ENCODE measurements at regions not wholly inside any gene's neighbourhood (a gene's known extent, or its start where the extent isn't known, plus 50 kb on each side); places are given as distances from the start of the nearest gene placed in this dataset.

DNA sequence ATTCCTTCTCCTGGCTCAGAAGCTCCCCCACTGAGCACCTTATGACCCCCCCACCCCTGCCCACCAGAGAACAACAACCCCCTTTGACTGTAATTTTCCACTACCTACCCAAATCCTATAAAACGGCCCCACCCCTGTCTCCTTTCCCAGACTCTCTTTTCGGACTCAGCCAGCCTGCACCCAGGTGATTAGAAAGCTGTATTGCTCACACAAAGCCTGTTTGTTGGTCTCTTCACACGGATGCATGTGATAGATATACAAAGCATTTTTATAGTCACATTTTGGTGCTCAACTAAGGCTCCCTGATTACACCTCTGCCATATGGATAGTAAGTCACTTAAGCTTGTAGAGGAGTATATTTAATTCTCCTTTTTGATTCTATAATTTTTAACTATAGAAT lies 985.8 kb downstream of the REEP3 start:
- DNase-seq (ENCODE audit: low read depth), result no peak

DNA sequence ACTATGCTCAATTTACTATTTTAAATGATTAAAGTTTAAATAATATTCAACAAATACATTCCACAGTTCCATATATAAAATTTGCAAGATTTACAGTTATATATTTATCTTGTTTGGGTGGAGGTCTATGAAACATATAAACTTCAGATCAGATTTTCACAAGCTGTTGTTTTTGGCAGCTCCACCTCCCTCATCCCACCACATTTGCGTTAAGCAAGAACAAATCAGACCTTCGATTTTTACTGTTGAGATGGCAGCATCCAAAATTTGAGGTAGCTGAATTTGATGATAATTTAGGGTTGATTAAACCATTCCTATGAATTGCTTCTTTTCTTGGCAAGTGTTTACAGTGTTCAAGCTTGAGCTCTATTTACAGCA lies 986.4 kb downstream of the REEP3 start:
- DNase-seq (ENCODE audit: low read depth), result no peak

DNA sequence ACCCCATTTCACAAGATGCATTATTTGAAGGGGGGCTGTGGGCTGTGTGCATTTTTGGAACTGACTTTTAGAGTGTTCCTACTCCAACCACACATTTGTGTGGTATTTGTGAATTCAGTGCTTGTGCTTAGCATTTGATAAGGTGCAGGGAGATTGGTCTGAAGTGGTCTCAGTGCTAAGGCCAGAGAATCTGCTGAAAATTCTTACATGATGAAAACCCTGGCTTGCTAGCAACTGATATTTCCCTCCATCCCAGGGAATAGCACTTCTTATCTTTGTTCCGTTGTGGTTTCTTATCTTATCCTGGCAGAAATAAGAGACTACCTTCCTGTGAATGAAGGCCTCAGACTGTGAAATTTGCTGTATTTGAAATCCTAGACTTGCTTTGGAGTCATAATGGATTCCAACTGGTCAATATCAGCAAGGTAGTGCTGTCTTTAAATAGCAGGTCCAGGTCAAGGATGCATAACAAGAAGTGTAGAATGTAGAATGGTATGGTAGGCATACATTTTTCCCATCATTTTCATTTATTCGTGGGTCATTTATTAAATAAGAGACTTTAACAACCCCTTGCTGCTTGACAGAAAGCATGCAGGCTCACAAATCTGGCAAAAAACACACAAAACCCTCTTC lies 986.9 kb downstream of the REEP3 start:
- DNase-seq (ENCODE audit: low read depth), result no peak

DNA sequence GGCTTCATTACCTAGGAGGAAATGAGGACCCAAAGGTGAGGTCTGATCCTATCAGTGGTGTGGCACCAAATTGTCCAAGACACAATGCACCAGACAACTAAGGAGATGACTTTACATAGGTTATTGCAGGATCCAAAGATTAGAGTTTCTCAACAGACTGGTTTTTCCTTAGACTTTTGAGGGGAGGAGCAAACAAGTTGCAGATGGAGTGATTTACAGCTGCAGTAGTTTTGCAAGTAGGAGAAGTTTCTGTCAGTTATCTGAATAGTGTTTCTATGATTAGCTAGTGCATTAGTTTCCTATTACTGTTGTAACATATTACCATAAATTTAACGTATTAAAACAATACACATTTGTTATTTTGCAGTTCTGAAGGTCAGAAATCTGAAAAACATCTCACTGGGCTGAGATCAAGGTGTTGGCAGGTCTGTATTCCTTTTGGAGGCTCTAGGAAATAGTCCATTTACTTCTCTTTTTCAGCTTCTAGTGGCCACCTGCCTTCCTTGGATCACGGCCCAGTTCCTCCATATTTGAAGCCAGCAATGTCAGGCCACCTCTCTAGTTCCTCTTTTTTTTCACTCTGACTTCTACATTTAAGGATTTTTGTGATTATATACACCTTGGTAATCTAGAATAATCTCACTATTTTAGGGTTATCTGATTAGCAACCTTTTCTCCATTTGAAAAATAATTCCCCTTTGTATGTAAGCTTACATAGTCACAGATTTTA lies 994.9 kb downstream of the REEP3 start:
- DNase-seq (ENCODE audit: low read depth), result no peak

DNA sequence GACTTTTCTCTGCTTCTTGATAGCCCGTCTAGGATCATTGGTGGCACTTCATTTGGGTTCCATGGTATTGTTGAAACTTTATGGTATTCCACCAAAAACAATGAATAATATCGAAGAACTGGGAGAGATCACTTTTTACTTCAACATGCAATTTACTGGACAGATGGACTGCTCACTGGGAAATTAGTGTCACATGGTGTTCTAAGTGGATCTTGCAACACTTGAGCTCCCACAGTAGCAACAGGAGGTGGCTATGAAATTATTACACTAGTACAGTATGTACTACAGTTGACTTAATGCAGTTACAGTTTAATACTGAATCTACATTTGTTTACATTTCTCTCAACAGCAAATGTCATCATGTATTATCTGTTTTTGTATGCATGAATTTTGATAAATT lies 997.3 kb downstream of the REEP3 start:
- DNase-seq (ENCODE audit: low read depth), result no peak

DNA sequence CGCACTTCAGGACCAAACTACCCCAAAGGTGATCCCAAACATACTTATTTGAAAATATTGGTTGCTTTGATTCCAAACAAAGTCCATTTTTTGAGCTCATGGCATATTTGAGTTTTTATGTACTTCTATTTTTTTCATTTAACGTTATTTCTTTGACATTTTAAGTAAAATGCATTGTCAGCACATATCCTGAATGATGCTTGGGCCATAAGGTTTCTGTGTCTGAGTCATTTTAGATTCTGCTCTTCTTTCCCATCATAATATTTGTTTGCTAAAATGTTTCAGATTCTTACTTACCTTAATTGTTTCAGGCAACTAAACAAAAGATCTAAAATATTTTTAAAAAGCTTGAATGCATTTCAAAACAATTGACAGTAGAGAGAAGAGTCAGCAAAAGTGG lies 998.2 kb downstream of the REEP3 start:
- DNase-seq (ENCODE audit: low read depth), result no peak

DNA sequence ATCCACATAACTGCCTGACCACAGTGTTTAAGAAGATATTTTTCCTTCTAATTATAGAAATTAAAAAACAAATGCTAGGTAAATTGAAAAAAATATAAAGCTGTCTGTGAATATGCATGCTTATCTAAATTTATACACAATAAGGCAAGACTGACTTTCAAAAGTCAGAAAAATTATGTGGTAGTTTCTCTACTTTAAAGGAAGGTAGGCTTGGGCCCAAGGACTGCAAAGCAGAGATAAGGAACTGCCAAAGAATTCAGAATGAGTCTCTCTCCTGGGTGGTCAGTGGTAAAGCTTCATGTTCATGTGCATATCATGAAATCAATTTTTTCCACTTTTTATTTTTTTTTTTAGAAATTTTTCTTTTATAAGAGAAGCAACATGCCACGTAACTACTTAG lies 998.6 kb downstream of the REEP3 start:
- DNase-seq (ENCODE audit: low read depth), result no peak

DNA sequence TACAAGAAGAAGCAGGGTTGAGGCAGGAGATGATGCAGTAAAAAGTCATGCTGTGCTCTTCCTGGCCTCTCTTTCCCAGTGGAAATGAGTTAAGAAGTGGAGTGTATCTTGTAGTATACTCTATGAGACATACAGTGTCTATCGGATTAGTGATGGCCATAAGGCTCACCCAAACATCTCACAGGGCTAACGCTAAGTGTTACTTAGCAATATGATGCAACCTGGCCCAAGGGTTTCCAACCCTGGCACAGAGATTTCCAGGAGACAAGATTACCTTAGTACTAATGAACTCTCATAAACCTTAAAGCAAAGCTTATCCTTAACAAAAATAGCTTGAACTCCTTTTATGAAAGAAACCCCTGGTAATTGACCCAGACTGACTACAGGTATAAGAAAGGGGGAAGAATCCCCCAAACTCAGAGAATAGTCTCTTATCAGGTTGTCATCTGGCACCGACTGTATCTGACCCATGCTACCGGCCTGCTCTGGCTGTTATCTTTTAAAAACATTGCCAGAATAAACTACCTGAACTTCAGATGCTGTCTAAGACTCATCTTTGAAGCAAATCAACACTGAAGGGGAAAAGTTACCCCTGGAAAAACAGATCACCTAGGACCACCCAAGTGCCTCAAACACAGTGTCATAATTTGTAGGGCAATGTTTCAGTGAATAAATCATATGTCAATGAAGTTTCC lies 1002.0 kb downstream of the REEP3 start:
- DNase-seq (ENCODE audit: low read depth), result no peak

DNA sequence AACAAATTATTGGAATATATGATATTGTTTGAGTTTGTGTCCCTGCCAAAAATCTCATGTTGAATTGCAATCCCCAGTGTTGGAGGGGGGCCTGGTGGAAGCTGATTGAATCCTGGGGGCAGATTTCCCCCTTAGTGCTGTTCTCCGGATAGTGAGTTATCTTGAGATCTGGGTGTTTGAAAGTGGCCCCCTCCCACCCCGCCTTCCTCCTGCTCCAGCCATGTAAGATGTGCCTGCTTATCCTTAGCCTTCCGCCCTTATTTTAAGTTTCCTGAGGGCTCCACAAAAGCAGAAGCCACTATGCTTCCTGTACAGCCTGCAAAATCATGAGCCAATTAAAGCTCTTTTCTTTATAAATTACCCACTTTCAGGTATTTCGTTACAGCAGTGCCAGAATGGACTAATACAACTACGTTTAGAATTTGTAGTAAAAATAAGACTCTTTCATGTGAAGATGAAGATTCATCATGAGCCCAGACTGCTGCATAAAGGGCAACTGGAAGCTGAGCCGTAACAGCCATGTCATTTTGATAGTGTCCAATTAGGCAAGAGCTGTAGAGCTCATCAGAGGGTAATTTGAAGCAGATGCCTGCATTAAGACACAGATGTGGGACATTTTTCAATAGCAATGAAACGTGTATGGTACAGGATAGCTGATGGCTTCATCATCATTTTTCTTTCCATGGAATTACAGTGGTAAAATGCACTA lies 1007.2 kb downstream of the REEP3 start:
- no peak for DNase-seq (ENCODE audit: low read depth)

DNA sequence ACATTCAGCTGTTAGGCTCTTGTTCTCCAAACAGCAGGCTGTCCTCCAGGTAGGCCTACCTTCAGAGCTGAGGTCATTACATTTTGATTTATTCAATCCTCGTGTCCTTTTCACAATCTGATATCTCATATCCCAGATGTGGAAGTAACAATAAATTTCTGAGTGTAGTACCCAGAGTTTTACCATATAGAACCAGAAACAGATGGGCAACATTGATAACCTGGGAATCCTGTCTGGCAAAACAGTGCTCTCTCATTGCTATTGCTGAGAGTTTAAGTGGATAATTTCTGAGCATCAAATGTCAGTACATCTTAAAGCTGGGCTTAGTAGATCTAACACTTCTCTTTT lies 1007.8 kb downstream of the REEP3 start:
- no peak for DNase-seq (ENCODE audit: low read depth)

DNA sequence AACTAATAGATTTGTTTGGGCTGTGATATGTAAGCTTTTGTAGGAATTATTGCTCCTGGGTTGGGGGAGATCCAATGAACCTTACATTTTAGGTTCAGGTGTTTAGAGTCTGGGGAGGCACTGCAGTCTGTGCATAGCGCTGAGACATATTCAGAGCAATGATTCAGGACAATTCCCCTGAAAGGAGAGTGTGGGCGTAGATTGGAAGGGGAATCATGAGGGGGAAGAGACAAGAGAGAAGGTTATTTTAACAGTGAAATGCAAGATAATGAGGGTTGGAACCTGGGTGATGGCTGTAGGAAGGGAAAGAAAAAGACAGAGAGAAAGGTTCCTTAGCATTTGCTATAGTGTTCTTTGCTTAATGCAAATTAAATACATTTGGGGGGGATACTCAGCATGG lies 1013.4 kb downstream of the REEP3 start:
- no peak for DNase-seq (ENCODE audit: low read depth)

DNA sequence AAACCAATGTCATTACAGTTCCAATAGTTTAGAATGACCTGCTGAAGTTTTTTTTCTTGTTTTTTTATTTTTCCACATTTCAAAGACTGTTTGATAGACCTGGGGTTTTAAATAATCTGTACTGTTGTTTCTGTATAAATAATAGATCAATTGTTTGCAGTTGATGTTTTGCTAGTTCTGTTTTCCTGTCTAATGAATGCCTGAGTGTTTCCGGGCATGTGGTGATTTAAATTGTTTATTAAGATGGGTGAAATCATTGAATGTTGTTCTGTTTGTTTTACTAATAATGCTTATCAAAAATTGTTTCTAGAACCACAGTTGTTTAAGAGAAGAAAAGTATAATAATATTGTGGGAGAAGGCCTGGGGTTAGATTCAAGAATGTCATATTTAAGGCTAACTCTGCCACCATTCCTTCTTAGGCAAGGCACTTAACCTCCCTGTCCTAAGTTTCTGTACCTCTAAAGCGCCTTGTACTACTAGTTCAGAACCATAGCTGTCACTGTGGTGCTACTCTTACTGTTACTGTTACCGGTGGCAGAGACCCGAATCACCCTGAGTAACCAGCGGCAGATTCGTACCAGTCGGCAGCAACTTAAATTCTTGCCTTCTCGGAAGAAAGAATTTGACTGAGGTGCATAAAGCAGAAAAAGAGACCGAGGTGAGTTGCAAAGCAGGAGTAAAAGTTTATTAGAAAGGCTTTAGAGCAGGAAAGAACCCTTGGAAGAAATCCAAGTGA lies 1014.1 kb downstream of the REEP3 start:
- DNase-seq (ENCODE audit: low read depth), result no peak

DNA sequence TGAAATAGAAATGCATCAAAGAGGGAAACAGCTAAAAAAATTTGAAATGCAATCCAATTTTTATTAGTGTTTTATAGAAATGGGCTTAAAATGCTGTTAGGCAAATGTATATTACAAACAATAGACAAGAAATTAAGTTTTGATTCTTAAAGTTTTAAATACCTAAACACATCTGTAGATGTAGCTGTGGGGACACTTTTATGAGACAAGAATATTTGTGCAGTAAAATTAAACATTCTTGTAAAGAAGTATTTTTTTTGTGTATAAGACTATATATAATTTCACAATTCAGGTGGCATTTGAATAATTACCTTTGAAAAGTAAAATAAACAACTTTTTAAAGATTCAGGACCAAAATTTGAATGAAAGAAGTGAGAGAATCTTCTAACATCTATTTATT lies 1015.9 kb downstream of the REEP3 start:
- DNase-seq (ENCODE audit: low read depth), result no peak

DNA sequence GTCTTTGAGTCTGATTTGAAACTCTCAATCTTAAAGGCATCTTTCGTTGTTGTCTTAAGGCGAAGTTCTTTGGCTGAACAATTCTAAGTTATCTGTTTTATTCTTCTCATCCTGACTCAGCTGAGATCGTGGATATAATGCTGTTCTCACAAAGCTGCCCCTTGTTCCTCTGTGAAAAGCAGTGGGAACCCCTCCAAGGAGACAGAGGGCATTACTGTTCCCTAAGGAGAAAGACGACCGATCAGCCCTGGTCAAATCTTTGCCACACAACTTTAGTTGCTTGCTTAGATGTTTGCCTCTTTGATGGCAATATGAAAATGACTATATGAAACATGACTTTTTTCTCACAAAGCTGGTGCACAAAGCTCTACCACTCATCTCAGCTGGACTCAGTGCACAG lies 1016.7 kb downstream of the REEP3 start:
- DNase-seq (ENCODE audit: low read depth), result no peak

DNA sequence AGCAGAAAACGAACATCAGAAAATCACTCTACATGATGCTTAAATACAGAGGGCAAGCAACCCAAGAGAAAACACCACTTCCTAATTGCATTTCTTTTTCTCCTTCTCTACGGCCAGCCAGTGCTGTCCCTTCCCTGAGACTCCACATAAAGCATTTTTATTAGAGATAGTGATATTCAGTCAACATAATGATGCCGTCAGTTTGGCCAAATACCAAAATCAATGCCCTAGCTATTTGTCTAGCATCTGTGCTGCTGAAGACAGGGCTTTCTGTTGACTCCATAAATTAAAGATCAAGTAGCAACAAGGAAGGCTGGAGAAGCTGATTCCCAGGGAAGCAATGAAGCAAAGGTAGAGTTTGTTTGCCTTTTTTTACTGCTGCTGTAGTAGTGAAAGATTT lies 1024.9 kb downstream of the REEP3 start:
- DNase-seq (ENCODE audit: low read depth), result no peak

DNA sequence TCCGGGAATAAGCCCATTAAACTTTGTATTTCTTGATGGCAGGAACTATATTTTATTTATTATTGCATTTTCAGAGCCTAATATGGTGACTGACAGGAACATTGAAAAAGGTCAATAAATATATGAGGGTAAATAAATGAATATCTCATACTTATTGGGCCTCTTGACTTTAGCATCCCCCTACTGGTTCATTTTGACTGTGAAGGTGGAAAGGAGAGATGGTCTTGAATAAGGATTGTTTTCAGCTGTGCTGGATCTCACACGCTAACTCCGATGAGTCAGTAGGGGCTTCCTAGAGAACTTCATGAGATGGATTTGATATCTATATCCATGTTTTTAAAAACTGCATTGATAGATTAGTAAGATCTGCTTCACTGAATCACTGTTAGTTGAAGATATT lies 1026.0 kb downstream of the REEP3 start:
- DNase-seq (ENCODE audit: low read depth), result no peak

DNA sequence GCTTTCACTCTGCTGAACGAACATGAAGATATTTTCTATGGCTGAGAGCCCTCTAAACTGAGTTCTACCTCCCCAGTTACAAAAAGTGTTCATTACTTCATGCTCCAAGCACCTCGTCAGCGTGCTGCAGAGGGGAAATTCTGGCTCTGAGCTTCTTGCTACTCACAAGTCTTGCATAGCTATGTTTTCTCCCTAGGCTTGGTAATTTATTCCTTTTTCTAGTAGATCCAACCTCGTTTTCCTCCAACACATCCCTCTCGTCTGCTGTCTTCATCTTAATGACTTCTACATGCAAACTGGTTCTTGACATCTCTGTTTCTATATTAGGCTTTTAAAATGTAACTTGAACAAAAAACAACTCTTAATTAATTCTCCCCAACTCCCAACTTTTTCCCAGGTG lies 1034.5 kb downstream of the REEP3 start:
- no peak for DNase-seq (ENCODE audit: low read depth)

DNA sequence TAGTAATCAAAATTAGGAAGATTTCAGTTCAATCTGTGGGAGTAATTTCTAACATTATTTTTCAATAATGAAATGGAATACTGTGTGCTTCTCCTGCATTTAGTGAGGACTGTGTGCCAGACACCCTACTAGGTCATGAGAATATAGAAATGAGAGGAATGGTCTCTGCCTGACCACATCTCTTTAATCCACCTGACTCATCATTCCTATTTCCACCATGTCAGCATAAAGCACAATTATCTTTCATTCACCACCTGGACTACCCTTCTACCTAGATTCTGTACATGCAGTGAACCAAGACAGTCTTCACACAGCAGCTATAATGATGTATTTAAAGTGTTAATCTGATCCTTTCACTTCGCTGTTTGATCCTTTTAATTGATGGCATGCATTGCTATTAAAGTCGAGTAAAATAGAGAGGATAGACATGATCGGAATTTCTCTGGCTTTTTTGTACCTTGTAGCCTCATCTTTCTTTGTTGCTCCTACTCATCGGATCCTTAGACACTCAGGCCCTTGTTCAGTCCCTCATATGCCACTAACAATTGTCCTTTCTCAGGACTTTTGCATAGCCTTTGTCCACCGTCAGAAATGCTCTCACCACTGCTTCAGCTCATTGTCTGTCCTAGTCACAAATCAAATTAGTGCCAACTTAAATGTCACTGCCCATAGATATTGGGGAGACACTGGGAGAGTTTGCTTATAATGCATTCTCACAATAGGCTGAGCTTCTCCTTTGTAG lies 1037.1 kb downstream of the REEP3 start:
- no peak for DNase-seq (ENCODE audit: low read depth)

DNA sequence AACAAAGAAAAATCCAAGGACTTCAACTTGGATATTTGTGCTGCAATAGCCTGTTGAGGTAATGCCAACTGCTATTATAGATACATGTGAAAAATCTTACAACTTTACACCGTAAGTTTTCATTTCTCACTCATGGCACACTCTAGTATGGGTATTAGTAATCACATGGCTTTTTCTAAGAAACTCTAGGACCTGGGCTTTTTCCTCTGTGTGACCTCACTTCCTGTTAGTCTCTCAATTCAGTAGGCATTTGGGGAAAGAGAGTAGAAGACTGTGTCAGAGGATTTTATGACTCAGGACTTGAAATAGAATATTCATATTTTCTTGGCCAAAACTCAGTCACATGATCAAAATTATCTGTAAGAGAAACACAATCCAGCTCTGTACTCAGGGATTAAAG lies 1049.9 kb downstream of the REEP3 start:
- no peak for DNase-seq (ENCODE audit: low read depth)

DNA sequence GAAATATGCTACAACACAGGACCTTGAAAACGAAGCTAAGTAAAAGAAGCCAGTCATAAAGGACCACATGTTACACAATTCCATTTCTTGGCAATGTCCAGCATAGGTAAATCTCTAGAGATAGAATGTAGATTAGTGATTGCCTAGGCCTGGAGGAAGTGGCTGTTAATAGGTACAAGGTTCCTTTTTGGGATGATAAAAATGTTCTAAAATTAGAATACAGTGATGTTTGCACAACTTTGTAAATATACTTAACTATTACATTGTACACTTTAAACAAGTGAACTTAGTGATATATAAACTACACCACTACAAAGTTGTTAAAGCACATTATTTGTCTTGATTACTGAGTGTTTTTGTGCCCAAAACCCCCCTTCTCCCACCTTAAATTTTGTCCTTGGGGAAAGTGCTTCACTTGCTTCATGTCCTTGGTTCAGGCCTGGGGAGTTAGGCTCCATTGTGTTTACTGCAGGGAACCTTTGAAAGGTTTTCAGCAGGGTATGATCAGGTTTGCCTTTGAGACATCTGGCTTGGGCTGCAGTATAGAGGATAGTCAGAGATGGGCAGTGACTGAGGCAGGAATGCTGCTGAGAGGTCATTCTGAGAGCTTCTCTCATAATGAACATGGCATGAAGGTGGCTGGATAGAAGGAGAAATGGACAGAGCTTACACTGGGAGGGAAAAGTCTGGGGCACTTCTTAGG lies 1052.6 kb downstream of the REEP3 start:
- no peak for DNase-seq (ENCODE audit: low read depth)

DNA sequence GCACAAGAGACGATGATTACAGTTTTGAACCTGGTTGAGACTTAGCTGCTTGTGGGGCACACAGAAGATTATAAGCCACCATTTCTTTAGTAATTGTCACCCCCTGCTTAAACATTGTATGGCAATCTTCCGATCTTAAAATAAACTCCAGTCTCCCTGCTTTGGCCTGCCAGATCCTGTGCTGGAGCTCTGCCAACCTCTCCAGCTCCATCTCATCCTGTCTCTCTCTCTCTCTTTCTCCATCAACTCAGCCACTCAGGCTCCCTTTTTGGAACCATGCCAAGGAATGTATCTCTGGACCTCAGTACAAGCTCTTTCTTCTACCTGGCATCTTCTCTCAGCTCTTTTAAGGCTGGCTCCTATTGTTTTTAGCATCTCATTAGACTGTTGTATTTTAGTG lies 1053.2 kb downstream of the REEP3 start:
- no peak for DNase-seq (ENCODE audit: low read depth)

Data from ELR (cell line).